ENCODE measurements at regions not wholly inside any gene's neighbourhood (a gene's known extent, or its start where the extent isn't known, plus 50 kb on each side); places are given as distances from the start of the nearest gene placed in this dataset.

DNA sequence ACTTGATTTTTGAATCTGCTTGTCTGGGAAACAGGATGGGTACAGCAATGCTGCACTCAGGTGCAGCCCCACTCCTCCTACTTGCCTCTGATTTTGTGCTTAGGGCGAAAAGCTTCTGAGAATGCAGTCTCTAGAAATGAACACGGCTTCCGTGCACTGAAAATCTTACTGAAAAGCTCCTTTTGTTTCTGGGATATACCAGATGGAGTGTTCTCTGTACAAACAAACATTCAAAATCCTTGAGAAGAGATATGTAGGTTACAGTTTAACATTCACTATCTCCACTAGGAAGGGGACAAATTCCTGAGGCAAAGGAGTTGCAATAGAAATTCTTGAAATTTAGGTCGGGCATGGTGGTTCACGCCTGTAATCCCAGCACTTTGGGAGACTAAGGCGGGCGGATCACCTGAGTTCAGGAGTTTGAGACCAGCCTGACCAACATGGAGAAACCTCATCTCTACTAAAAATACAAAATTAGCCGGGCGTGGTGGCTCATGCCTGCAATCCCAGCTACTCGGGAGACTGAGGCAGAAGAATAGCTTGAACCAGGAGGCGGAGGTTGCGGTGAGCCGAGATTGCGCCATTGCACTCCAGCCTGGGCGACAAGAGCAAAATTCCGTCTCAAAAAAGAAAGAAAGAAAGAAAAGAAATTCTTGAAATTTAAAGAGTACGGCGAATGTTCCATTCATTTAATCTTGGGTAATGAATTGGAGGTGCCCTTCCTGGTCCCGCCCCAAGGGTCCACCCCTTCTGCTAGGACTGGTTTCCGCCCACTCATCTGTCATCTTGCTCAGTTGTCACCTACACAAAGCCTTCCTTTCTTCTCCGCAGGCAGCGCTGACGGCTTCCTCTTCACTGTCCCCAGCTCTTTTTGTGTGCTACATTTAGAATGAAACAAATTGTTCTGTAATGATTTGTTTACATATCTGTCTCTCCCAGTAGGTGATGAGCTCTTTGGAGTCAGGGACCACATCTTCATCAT is 92.4 kb downstream of the SOCS6 start:
- in situ Hi-C loops (cut with MboI; ENCODE audit: low sequenced_read_pairs) = no loop called here
